Colon (tissue), 2 donors: ENCODE measurements at regions not wholly inside any gene's neighbourhood (a gene's known extent, or its start where the extent isn't known, plus 50 kb on each side); places are given as distances from the start of the nearest gene placed in this dataset.

Experiments used
- FAIRE-seq: peaks from 2 replicates; lab custom pipeline; 2012; peaks lifted over from hg19 to GRCh38; lab: Jason Lieb, UNC
- donor health status: control.
- donor health status: control.

DNA sequence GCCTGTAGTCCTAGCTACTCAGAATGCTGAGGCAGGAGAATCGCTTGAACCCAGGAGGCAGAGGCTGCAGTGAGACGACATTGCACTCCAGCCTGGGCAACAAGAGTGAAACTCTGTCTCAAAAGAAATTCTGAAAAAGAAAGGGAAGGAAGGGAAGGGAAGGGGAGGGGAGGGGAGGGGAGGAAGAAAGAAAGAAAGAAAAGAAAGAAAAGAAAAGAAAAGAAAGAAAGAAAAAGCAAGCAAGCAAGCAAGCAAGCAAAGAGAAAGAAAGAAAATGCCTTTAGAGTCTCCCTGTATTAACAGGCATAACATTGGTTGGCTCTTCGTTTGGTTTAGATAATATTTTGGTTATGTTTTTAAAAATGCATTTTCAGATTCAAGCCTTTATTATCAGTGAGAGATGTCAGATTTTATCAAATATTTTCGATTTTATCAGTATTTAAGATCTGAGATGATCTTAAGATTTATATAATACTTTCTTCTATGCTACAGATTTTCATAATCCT, 281.1 kb downstream of the NPIPA8 start:
- no peak for FAIRE-seq

DNA sequence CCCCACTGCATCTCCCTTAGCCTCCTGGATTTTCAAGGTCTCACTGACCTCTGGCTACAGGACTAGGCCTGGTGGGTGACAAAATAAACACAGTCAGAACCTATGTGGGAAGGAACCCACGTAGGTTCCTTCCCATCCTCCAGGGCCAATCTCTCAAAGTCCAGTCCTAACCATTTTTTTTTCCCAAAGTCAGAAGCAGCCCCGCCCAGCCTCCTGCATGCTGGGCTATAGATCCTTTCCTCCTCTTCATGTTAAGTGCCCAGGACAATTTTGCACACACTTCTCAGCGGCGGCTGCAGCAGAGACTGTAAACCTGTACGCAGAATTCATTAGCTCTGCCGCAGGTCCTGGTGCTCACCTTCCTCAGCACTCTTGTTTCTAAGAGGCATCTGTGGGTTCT, 285.8 kb downstream of the NPIPA8 start:
- FAIRE-seq = no peak

DNA sequence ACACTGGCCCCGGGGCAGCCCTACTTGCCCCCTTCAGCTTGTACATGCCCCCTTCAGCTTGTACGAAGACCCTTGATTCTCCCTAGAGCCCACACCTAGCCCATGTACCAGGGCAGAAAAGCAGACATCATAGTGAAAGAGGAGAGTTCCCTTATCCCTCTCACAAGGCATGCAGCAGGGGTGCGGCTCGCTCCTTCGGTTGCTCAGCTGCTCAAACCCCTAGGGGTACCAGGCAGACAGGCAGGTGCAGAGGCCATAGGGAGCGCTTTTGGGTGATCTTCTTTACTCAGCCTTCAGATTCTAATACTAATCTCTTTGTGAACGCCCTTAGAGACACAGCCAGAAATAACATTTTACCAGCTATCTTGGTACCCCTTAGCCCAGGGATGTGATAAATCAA, 286.3 kb downstream of the NPIPA8 start:
- no peak for FAIRE-seq

DNA sequence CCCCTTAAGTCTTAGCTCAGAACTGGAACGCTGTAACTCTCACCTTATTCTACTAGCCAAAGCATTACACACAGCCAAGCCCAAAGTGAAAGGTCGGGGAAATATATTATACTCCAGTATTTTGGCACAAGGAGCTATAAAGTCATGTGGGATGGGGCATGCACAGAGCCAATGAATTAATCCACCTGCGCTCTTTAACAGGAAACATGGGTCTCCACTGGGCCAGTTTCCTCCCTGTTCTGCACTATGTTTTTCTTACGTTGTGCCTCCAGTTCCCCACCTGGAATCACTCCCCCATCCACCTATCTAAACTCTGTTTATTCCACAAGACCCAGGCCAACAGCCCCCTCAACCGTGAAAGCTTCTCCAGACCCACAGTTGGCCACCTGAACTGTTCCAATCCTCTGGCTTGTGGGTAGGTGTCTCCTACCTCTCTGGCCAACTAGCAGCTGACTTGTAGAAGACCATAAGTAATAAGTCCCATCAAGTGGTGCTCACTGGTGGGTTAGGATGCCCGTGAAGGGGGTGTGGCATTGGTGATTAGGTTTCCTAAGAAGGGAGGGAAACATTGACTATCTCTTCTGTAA, 286.9 kb downstream of the NPIPA8 start:
- no peak for FAIRE-seq

DNA sequence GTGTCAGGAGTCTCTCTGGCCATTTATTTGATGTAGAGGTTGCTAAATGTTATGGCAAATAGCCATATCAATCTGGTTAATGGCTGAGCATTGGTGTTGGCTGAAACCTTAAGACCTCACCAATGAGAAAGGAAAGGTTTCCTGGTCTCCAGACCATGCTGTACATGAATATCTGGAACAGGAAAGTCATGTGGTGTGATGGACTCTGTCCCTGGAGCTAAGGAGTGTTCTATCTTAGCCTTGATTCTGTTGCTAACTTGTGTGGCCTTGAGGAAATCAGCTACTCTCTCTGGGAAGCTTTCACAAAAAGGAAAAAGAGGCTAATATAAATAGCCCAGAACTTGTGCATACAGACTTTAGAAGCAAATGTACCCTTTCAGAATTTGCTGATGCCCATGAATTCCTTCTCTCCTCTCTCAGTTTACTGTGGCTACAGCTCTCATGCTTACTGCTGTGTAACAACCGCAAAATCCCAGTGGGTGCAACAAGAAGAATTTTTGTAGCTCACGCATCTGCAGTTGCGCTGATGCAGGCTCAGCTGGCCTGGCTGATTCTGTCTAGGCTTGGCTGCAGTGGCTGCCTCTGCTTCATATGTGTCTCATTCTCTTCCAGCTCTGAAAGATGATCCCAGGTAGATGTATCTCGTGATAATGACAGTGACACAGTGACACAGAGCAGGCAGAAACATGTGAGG, 287.5 kb downstream of the NPIPA8 start:
- FAIRE-seq = no peak

DNA sequence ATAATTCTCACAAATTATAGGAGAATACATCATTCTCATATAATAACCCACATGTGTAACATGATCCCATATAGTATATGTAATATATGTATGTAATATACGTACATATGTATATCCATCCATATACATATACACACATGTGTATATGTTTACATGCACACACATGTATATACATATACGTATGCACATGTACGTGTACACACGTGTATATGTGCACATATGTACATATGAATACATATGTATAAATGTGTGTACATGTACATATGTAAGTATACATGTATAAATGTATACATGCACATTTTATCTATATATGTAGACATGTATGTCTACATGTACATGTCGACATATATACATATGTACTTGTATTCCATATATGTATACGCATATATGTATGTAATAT, 288.8 kb downstream of the NPIPA8 start:
- FAIRE-seq = peak; percentile 33

DNA sequence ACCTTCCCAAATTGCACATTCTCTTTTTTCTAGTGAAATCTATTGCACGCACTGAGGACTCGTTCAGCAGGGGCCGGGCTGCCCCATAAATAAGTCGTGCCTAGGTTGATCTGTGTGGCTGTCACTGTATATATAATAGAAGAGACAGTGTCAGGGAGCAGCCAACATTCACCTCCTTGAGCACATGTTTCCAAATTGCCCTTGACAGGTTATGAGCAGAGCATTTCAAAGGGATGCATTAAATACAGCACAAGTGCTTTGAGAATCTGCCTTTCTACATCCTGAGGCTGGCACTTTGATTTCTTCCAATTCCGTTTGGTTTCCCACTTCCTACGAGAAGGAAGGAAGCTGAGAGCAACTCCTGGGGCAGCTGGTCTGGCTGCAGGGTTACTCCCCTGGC, 291.2 kb downstream of the NPIPA8 start:
- no peak for FAIRE-seq

DNA sequence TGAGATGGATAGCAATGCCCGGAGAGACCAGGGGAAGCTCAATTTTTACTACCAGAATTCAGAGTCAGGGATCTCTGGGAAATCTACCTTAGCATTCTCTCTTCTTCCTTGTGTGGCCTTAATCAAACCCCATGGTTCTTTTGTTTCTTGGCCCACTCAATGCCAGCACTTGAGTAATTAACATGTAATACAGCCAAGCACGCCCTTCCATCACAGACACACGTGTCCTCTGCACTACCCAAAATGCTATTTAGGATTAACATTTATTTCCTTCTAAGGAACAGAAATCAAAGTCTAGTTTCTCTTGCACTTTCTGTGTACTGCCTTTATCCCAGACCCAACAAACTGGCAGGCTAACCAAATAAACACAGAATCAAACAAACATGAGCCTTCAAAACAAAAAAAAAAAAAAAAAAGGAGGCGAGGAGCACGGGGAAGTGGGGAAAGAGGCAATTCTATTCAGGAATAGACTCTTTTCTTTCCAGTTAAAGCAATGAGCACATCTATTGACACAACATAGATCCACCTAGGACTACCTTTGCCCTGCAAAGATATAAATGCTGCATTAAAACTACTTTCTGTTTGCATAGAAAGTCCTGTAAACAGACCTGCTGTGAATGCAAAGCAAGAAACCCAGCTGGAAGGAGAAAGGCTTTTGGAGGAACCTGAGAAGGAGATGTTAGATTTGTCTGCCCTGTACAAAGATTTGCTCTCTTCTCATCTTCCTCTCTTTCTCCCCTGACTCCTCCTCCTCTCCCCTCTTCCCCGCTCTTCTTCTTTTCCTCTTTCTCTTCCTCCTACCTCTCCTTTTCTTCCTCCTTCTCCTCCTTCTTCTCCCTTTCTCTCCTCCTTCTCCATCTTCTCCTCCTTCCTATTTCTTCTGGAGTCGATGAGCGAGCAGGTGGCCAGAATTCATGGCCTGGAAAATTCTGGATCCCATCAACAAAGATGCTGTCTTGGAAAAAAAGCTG, 294.4 kb downstream of the NPIPA8 start:
- FAIRE-seq = peak; percentile 51

DNA sequence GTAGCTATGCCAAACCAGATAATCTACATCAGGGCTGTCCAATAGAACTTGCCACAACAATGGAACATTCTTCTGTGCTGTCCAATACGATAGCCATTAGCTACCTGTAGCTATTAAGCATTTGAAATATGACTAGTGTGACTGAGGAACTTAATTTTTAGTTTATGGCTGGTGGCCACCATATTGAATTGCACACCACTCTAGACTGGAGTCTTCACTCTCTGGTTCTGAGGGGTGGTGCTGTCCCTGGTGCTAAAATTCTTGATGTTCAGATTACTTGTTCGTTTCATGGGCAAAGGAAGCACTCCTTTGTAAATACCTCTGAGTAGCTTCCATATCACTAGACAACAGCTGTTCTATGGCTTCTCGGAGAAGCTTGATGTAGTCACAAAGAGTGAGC, 296.6 kb downstream of the NPIPA8 start:
- no peak for FAIRE-seq

DNA sequence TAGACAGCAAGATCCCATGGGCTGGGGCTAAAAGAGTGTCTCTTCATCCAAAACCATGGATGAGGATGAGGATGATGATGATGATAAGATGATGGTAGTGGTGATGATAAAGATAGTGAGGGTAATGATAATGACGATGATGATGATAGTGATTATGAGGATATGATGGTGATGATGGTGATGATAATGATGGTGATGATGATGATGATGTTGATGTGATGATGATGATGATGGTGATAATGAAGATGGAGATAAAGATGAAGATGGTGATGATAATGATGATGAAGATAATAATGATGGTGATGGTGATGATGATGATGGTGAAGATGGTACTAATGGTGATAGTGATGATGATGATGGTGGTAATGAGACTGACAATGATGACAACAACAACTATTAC, 299.5 kb downstream of the NPIPA8 start:
- FAIRE-seq = no peak

DNA sequence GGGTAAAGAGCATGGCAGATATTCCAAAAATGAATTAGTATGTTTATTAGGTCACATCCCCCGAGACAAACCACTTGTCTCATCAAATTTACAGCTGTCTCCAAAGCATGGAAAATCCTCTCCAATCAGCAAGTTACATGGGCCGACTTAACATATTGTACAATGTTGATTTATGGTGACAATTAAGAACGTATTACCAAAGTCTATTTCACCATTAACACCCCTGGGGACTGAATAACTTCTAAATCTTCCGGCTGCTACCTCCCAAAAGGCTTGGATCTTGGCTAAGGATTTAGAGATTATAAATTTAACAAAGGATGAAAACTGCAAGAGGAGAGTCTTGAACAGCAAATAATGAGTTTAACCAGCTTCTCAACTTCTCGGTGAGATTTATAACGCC, 311.9 kb downstream of the NPIPA8 start:
- no peak for FAIRE-seq

DNA sequence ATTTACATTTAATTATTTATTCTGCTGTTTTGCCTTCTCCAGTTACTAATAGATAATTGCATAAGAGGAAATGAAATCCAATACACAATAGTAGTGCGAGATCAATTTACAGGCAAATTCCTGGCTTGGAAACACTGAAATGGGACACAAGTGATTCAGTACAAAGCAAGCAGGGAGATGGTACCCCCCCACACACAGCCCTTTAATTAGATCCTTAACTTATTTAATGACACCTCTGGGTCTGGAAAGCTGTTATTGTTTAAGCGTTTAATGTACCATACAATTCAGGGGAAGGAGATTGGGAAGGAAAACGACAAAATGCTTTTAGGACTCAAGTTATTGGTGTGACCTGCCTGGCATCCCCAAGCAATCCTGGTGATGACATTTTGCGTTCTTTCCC, 318.2 kb downstream of the NPIPA8 start:
- FAIRE-seq = no peak

DNA sequence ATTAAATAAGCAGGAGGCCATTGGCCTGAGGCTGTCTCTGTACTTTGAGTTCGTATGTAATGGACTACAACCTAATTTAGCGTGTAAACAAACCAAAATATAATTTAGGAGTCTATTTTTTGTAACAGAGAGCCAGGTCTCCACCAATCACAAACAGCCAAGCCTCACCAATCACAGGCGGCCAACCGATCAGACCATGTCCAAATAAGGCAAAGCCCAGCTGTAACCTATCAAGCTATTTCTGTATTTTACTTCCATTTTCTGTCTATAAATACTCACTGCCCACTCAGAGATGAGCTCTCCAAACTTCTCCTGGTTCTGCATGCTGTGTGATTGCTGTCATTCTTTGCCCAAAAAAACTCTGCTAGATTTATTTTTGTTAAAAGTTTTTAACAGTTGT, 322.7 kb downstream of the NPIPA8 start:
- FAIRE-seq = no peak

DNA sequence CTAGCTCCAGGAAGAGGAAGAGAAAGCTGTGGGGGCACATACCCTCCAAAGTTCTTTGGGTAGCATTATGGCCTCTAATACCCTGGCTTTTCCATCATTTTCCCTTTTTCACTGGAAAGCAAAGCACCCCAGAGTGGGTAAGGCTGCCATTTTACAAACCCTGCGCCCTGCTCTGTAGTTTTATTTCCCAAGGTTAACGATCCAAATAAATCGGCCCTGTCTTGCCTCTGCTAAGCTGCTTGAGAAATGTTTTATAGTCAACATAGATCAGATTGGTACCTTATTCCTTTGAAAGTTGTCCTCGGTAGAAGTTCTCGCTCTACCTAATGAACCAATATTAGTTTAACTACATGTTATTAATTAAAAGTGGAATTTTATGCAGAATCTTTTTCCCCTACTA, 328.2 kb downstream of the NPIPA8 start:
- FAIRE-seq = no peak

DNA sequence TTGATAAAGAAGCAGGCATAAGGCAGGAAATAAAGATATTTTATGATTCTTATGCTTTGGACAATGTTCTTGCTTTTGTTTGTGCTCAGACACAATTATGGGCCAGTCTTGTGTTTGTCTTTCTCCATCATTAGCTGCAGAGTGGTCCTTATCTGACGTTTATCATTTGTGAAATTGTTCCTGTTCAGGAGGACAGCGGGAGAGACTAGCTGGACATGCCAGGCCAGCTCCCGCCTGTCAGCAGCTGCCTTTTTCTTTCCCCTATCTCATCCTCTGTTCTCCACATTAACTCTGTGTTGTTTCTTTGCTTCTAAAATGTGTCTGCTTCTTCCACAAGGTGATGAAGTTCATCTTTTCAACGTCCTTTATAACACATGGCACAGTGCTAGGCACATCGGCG, 333.5 kb downstream of the NPIPA8 start:
- no peak for FAIRE-seq

DNA sequence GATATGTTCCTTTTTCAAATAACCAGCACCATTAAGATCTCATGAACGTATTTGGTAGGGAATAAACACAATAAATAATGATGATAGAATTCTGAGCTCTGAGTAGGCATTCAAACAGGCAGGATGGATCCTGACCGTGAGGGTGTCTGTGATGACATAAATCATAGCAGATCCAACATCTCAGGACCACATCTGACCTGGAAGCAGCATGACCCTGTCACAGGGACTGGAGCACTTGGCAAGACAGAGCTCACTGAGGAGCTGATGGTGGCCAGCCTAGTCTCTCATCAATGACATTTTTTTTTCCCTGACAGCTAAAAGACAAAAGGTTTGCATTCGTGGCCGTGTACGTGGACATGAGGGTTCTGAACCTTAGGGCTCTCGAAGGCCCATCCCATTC, 337.5 kb downstream of the NPIPA8 start:
- FAIRE-seq = no peak

DNA sequence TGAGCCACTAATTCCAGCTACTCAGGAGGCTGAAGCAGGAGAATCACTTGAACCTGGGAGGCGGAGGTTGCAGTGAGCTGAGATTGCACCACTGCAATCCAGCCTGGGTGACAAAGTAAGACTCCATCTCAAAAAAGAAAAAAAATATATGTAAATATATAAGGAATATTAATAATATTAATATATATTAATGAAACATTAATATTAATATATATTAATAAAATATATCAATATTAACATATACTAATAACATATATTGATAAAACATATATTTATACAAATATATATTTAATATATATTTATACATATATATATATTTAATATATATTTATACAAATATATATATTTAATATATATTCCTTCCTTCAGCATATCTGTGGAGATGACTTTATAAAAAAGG, 338.0 kb downstream of the NPIPA8 start:
- FAIRE-seq = peak; percentile 93

DNA sequence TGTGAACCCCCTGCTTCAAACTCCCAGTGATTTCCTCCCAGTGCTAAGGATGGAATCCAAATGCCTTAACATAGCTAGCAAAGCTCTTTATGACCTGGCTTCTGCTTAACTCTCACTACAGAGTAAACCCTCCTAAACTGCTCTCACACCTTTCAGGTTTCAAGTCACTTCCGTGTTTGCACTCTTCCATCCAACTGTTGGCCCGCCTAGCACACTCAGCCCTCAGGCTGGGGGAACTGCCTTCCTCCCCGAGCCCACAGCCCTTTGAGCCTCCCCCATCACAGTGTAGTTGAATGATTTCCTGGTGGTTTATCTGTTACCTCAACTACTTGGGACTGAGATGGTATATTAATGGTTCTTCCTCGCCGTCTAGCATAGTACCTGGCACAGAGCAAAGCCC, 342.5 kb downstream of the NPIPA8 start:
- no peak for FAIRE-seq

DNA sequence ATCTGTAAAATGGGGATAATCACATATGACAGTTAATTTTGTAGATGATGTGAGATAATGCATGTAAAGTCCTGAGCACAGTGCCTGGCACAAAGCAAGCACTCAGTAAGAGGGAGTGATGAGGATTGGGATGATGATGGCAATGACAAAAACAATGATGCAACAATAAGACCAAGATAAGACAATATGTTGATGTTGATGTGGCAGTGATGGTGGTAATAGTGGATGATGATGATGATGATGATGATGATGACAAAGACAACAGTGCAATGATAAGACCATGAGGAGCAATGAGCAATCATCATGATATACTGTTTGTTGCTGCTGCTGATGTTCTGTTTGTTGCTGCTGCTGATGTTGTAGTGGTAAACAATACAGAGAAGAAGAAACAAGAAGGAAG, 344.1 kb downstream of the NPIPA8 start:
- FAIRE-seq = no peak

DNA sequence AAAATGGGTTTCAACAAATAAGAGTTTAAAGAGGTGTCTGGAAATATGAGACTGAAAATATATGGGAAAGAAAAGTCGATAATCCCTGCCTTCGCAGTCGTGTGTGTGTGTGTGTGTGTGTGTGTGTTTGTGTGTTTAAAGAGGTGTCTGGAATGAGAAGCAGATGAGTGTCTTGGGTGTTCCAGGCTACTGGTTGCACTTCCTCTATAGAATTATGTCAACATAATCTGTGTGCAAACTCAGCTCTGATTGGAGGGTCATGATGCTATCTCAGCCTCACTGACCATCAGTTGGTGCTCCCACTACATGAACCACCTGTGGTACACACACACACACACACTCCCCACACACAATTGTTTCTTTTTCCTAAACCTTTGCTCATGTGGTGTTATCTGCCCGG, 347.3 kb downstream of the NPIPA8 start:
- no peak for FAIRE-seq

DNA sequence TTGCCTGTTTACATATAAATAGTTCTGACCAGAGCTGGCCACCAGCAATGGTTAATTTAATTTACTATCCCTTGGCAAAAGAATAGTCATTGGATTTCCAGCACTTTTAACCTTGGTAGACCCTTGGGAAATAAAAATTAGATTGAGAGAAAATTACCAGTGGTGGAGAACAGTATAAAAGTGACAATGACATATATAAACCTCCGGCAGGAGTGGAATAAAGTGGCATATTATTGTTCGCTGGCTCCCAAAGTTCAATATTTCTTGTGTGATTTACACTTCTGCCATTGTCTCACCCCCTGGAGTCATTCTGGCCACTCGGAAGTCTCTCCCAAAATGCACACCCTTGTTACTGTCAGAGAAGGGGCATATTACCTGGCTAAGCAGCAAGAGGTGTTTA, 347.7 kb downstream of the NPIPA8 start:
- no peak for FAIRE-seq

DNA sequence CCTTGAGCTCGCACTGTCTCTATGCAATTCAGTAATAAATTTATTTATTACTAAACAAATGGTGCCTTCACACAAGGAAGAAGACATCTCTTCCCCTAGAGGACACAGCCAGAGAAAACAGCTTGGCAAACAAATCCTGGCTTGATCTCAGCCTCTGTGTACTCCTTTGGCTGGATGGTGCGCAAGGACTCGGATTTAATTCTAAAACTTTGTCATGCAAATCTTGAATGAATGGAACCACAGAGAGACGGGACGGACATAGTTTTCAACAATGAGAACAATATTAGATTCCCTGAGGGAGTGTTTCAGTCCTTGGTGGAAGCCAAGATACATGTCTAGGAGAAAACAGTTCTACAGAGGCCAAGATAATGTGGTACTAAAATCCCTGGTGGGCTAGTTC, 349.5 kb downstream of the NPIPA8 start:
- no peak for FAIRE-seq

DNA sequence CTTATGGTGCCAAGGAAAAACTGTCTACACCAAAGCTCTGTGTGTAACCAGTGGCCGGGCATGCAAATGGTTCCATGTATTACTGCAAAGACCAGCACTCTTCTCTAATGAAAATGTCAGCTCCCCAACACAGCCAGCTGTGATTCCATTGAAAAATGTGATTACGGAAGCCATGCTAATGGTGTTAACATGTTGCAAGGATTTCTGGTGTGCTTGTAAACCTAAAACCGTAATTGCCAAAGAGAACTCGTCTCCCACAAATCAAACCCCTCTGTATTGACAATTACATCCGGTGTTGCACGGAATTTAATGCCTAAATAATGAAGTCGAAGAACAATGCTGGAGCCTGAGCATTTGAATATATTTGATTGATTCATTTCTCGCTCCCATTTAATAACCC, 351.7 kb downstream of the NPIPA8 start:
- no peak for FAIRE-seq
